H1 (cell line): ENCODE measurements at regions not wholly inside any gene's neighbourhood (a gene's known extent, or its start where the extent isn't known, plus 50 kb on each side); places are given as distances from the start of the nearest gene placed in this dataset.
A peak's percentile ranks its signal among the peaks of the same experiment; 100 is the strongest.

Experiments used
- ATF2 ChIP-seq: IDR thresholded peaks from 2 replicates; pipeline ENCODE4 v1.6.1; 2012; ENCODE audit warnings: low read length, inconsistent platforms
- BCL11A ChIP-seq, 2 experiments: IDR thresholded peaks; one replicate each; pipeline ENCODE4 v1.6.1; 2011; ENCODE audit warnings: low read depth in 2 of 2, low read length in 2 of 2, mild to moderate bottlenecking in 2 of 2
- BRCA1 ChIP-seq: IDR thresholded peaks from 2 replicates; pipeline ENCODE4 v1.6.1; 2012; ENCODE audit warnings: low read depth, low read length, improper control_type of control experiment
- E2F6 ChIP-seq: IDR thresholded peaks from 2 replicates; pipeline ENCODE4 v1.6.1; 2012; ENCODE audit warnings: inconsistent platforms
- EP300 ChIP-seq, 2 experiments: IDR thresholded peaks; 1 replicate in 1 of 2; 2 replicates in 1 of 2; pipeline ENCODE4 v1.6.1; 2011 to 2012; ENCODE audit warnings: low read depth in 2 of 2, low read length in 2 of 2, mild to moderate bottlenecking in 2 of 2, borderline replicate concordance in 1 of 2, inconsistent platforms in 1 of 2, moderate library complexity in 1 of 2
- FOSL1 ChIP-seq: IDR thresholded peaks from 2 replicates; pipeline ENCODE4 v1.6.1; 2011; ENCODE audit warnings: mild to moderate bottlenecking, low read depth, low read length, moderate library complexity; ENCODE audit not compliant: insufficient read depth
- GABPA ChIP-seq: IDR thresholded peaks from 2 replicates; pipeline ENCODE4 v1.6.1; 2011; ENCODE audit warnings: mild to moderate bottlenecking, low read length, moderate library complexity, borderline replicate concordance; ENCODE audit not compliant: insufficient read depth
- JUN ChIP-seq: IDR thresholded peaks from 2 replicates; pipeline ENCODE4 v1.6.1; 2011; ENCODE audit warnings: low read depth, mild to moderate bottlenecking, improper control_type of control experiment, low read length
- NRF1 ChIP-seq: IDR thresholded peaks from 2 replicates; pipeline ENCODE4 v1.6.1; 2011; ENCODE audit warnings: mild to moderate bottlenecking, low read depth, low read length, improper control_type of control experiment
- PHF8 ChIP-seq: fragments of 200-600 bp; sonication (generic); conservative IDR thresholded peaks from 2 replicates; pipeline ENCODE4 v1.7.1; 2012; ENCODE audit warnings: low read depth, mild to moderate bottlenecking, inconsistent platforms, low read length, moderate library complexity
- RBBP5 ChIP-seq: IDR thresholded peaks from 2 replicates; pipeline ENCODE4 v1.7.1; 2012; ENCODE audit warnings: low read depth, mild to moderate bottlenecking, inconsistent platforms, low read length, moderate library complexity, borderline replicate concordance
- SIX5 ChIP-seq: IDR thresholded peaks from 2 replicates; pipeline ENCODE4 v1.6.1; 2011; ENCODE audit warnings: mild to moderate bottlenecking, low read depth, low read length
- TAF7 ChIP-seq: optimal IDR thresholded peaks from 2 replicates; pipeline ENCODE3; 2011; ENCODE audit warnings: low read depth, mild to moderate bottlenecking, inconsistent platforms, low read length, moderate library complexity, borderline replicate concordance
- USF2 ChIP-seq: IDR thresholded peaks from 2 replicates; pipeline ENCODE4 v1.6.1; 2011; ENCODE audit warnings: low read length, improper control_type of control experiment

GRCh38 chr6:44002593-44003344, 124.5 kb downstream of the MRPL14 start (continued):
- TF ChIP-seq RBBP5, result peak; percentile 74; the same call in 1 of the 2 replicates
- 0 out of 2 replicates have a peak, but pooled peaks have one; percentile 32 for TF ChIP-seq USF2
- peak; percentile 97 for TF ChIP-seq E2F6
- no peak for TF ChIP-seq BCL11A (IDR thresholded peaks at IDR 0.05; ENCODE audit: low read depth in 2 of 2, low read length in 2 of 2)
- TF ChIP-seq PHF8, result 0 out of 2 replicates have a peak, but pooled peaks have one; percentile 30
- no peak for TF ChIP-seq SIX5
- TF ChIP-seq NRF1, result peak; percentile 22; the same call in 1 of the 2 replicates
- TF ChIP-seq JUN, result no peak
- TF ChIP-seq TAF7, result peak; percentile 28
- TF ChIP-seq EP300 (IDR thresholded peaks at IDR 0.05; ENCODE audit: borderline replicate concordance in 1 of 2, low read depth in 2 of 2, low read length in 2 of 2), result peak in 1 of 2 experiments; percentile 2; a peak in 1 of 3 replicates
- TF ChIP-seq GABPA, result no peak
- 0 out of 2 replicates have a peak, but pooled peaks have one; percentile 40 for TF ChIP-seq ATF2
- TF ChIP-seq FOSL1, result no peak
- TF ChIP-seq BRCA1, result no peak
